Ascending aorta (tissue), 2 donors: ENCODE measurements at regions not wholly inside any gene's neighbourhood (a gene's known extent, or its start where the extent isn't known, plus 50 kb on each side); places are given as distances from the start of the nearest gene placed in this dataset.
A peak's percentile ranks its signal among the peaks of the same experiment; 100 is the strongest.
"Not testable (repeated sequence)": the region's sequence is repeated elsewhere in the genome, so short reads cannot be mapped to it uniquely, and the experiment has no call there.

Experiments used
- DNase-seq, 2 donors: peaks; one replicate each; pipeline ENCODE4 v3.0.0-alpha.2; 2019; ENCODE audit warnings: low spot score in 2 of 2
- H3K27ac ChIP-seq, 2 donors: fragments of 200-600 bp; sonication (generic); one replicate each; pipeline ENCODE4 v1.5.1; 2016 to 2017; ENCODE audit warnings: mild to moderate bottlenecking in 1 of 2
- H3K27me3 ChIP-seq: fragments of 200-600 bp; sonication (generic); one replicate; pipeline ENCODE4 v1.5.1; 2017
- H3K36me3 ChIP-seq, 2 donors: fragments of 200-600 bp; sonication (generic); one replicate each; pipeline ENCODE4 v1.5.1; 2016
- H3K4me1 ChIP-seq, 2 donors: fragments of 200-600 bp; sonication (generic); one replicate each; pipeline ENCODE4 v1.5.1; 2016 to 2017; ENCODE audit warnings: mild to moderate bottlenecking in 1 of 2
- H3K4me3 ChIP-seq, 2 donors: fragments of 200-600 bp; sonication (generic); one replicate each; pipeline ENCODE4 v1.5.1; 2016 to 2017; ENCODE audit warnings: mild to moderate bottlenecking in 1 of 2
- H3K9me3 ChIP-seq, 2 donors: fragments of 200-600 bp; sonication (generic); one replicate each; pipeline ENCODE4 v1.5.1; 2016
- CTCF ChIP-seq, 3 experiments: fragments of 200-600 bp in 2 of 3; fragments of 450-650 bp in 1 of 3; sonication (generic) in 2 of 3; IDR thresholded peaks; one replicate each; pipeline ENCODE4 v1.5.1; 2016 to 2019; ENCODE audit warnings: antibody characterized with exemption in 3 of 3, mild to moderate bottlenecking in 1 of 3, moderate library complexity in 1 of 3
- intact Hi-C: fragments of 100-400 bp; cut with DNase I; formaldehyde crosslinking; loops from one replicate; pipeline ENCODE4 v1.15.1; 2023

- Histone ChIP-seq H3K4me1 (no peaks in the 10 kb centered on the region), H3K27me3 (no peaks in the 10 kb centered on the region), H3K4me3 (no peak overlapping the region), H3K36me3 (no peaks in the 10 kb centered on the region), H3K9me3 (no peaks in the 10 kb centered on the region), H3K27ac (no peak overlapping the region)
- no peak for TF ChIP-seq CTCF (IDR thresholded peaks at IDR 0.05)
- DNase-seq: no peak
- intact Hi-C loops: no loop called here
Measured at GRCh38 chrX:106468433-106468832, 143.3 kb upstream of the RADX start.

- no peaks in the 10 kb centered on the region for H3K36me3 ChIP-seq
- H3K4me3 ChIP-seq: no peak overlapping the region
- no peaks in the 10 kb centered on the region for H3K27me3 ChIP-seq
- DNase-seq: no peak
- no peak for TF ChIP-seq CTCF (IDR thresholded peaks at IDR 0.05)
- no peaks in the 10 kb centered on the region for H3K4me1 ChIP-seq
- H3K27ac ChIP-seq: no peak overlapping the region
- intact Hi-C loops: loop anchor here (10.0 kb wide), 1 partner anchor 315 kb away; no protein-coding TSS in a partner anchor
- H3K9me3 ChIP-seq: no peaks in the 10 kb centered on the region
Measured at GRCh38 chrX:106479920-106480319, 131.9 kb upstream of the RADX start.

GRCh38 chrX:106481341-106481740 is 130.4 kb upstream of the RADX start:
- intact Hi-C loops: loop anchor here (10.0 kb wide), 1 partner anchor 313 kb away; no protein-coding TSS in a partner anchor
- no peaks in the 10 kb centered on the region for H3K36me3 ChIP-seq
- no peaks in the 10 kb centered on the region for H3K9me3 ChIP-seq
- no peaks in the 10 kb centered on the region for H3K4me1 ChIP-seq
- no peak for DNase-seq
- no peak overlapping the region for H3K27ac ChIP-seq
- TF ChIP-seq CTCF (IDR thresholded peaks at IDR 0.05): peak; percentile 20 to 78 (median 76)
- H3K4me3 ChIP-seq: no peak overlapping the region
- no peaks in the 10 kb centered on the region for H3K27me3 ChIP-seq

- intact Hi-C loops: loop anchor here (10.0 kb wide), 1 partner anchor 311 kb away; no protein-coding TSS in a partner anchor
- no peak for DNase-seq
- no peak overlapping the region for H3K4me3 ChIP-seq
- no peak for TF ChIP-seq CTCF (IDR thresholded peaks at IDR 0.05)
- no peaks in the 10 kb centered on the region for H3K36me3 ChIP-seq
- H3K27ac ChIP-seq: no peak overlapping the region
- no peaks in the 10 kb centered on the region for H3K9me3 ChIP-seq
- H3K27me3 ChIP-seq: no peaks in the 10 kb centered on the region
- H3K4me1 ChIP-seq: no peaks in the 10 kb centered on the region
Measured at GRCh38 chrX:106484233-106484632, 127.5 kb upstream of the RADX start.

GRCh38 chrX:106493210-106493816 is 118.5 kb upstream of the RADX start:
- H3K36me3 ChIP-seq, H3K27me3 ChIP-seq, H3K4me1 ChIP-seq, H3K4me3 ChIP-seq, H3K27ac ChIP-seq, DNase-seq, intact Hi-C loops, H3K9me3 ChIP-seq: not testable (repeated sequence)

GRCh38 chrX:106499473-106499872 is 112.3 kb upstream of the RADX start:
- Histone ChIP-seq H3K36me3 (no peaks in the 10 kb centered on the region), H3K27me3 (no peaks in the 10 kb centered on the region), H3K4me3 (no peak overlapping the region), H3K9me3 (no peaks in the 10 kb centered on the region), H3K27ac (no peak overlapping the region), H3K4me1 (no peaks in the 10 kb centered on the region)
- intact Hi-C loops: no loop called here
- TF ChIP-seq CTCF (IDR thresholded peaks at IDR 0.05): no peak
- DNase-seq: no peak
